Caco-2 (cell line): ENCODE measurements at regions not wholly inside any gene's neighbourhood (a gene's known extent, or its start where the extent isn't known, plus 50 kb on each side); places are given as distances from the start of the nearest gene placed in this dataset.

Experiments used
- BruUV-seq: library from RNA; stranded (reverse); fragments of 400-500 nt; replicated peaks from 2 replicates; lab custom pipeline; 2021; lab: Mats Ljungman, UMichigan
- CTCF ChIA-PET: fragments of 300-600 bp; sonication (Branson Sonifier 250); formaldehyde crosslinking; loops from one replicate; lab custom pipeline; 2022; ENCODE audit warnings: antibody characterized with exemption; lab: Charles Lee
- POLR2A ChIA-PET: fragments of 300-600 bp; sonication (Branson Sonifier 250); formaldehyde crosslinking; loops from one replicate; lab custom pipeline; 2022; ENCODE audit warnings: antibody characterized with exemption; lab: Charles Lee
- DNase-seq, 2 experiments: peaks; one replicate each; pipeline versions ENCODE4 v3.0.0 to v3.0.0-alpha.2; 2020 to 2022
- H3K27me3 ChIP-seq: replicated peaks from 2 replicates; pipeline ENCODE4 v1.6.0; 2011; ENCODE audit warnings: low read length; ENCODE audit not compliant: control insufficient read depth, insufficient read depth
- H3K36me3 ChIP-seq: 2 replicates; pipeline ENCODE4 v1.5.1; 2011; ENCODE audit warnings: low read length; ENCODE audit not compliant: control insufficient read depth, insufficient read depth
- H3K4me1 ChIP-seq: fragments of 250-450 bp; sonication (Bioruptor Pico); 2 replicates; pipeline ENCODE4 v1.5.1; 2020; ENCODE audit warnings: mild to moderate bottlenecking
- H3K4me3 ChIP-seq: 2 replicates; pipeline ENCODE4 v1.5.1; 2011; ENCODE audit warnings: low read depth, mild to moderate bottlenecking, control low read depth, low read length
- H3K9me3 ChIP-seq: fragments of 250-450 bp; sonication (Bioruptor Pico); 2 replicates; pipeline ENCODE4 v1.5.1; 2020; ENCODE audit warnings: mild to moderate bottlenecking, moderate library complexity
- H3K27ac Mint-ChIP-seq: one replicate; pipeline ENCODE4 v1.8.0; 2022; ENCODE audit warnings: mixed read lengths; ENCODE audit not compliant: unreplicated experiment
- H3K27me3 Mint-ChIP-seq: one replicate; pipeline ENCODE4 v1.8.0; 2022; ENCODE audit warnings: mixed read lengths; ENCODE audit not compliant: insufficient read depth, unreplicated experiment
- H3K36me3 Mint-ChIP-seq: one replicate; pipeline ENCODE4 v1.8.0; 2022; ENCODE audit warnings: mild to moderate bottlenecking, mixed read lengths; ENCODE audit not compliant: insufficient read depth, unreplicated experiment
- H3K4me1 Mint-ChIP-seq: one replicate; pipeline ENCODE4 v1.8.0; 2022; ENCODE audit warnings: low read depth, mixed read lengths; ENCODE audit not compliant: unreplicated experiment
- H3K4me3 Mint-ChIP-seq: one replicate; pipeline ENCODE4 v1.8.0; 2022; ENCODE audit warnings: mild to moderate bottlenecking, moderate library complexity, mixed read lengths; ENCODE audit not compliant: unreplicated experiment
- H3K9me3 Mint-ChIP-seq: one replicate; pipeline ENCODE4 v1.8.0; 2022; ENCODE audit warnings: mixed read lengths; ENCODE audit not compliant: unreplicated experiment
- CTCF ChIP-seq, 2 experiments: fragments of 200-600 bp in 1 of 2; IDR thresholded peaks; 1 replicate in 1 of 2; 2 replicates in 1 of 2; pipeline versions ENCODE4 v1.5.1 to v1.8.0; 2011 to 2022; ENCODE audit warnings: antibody characterized with exemption in 1 of 2, control low read depth in 1 of 2, inconsistent platforms in 1 of 2, low read depth in 1 of 2, low read length in 1 of 2, mild to moderate bottlenecking in 1 of 2, moderate library complexity in 1 of 2; ENCODE audit not compliant: insufficient read depth in 1 of 2, severe bottlenecking in 1 of 2, unreplicated experiment in 1 of 2
- intact Hi-C: fragments of 100-400 bp; cut with micrococcal nuclease; formaldehyde crosslinking; loops from one replicate; pipeline ENCODE4 v1.10.0; 2022; ENCODE audit not compliant: unreplicated experiment

- intact Hi-C loops, result no loop called here
- Histone ChIP-seq H3K9me3 (no peaks in the 10 kb centered on the region), H3K27me3 (no peaks in the 10 kb centered on the region), H3K4me3 (no peak overlapping the region), H3K36me3 (no peaks in the 10 kb centered on the region), H3K4me1 (no peaks in the 10 kb centered on the region)
- DNase-seq, result no peak
- TF ChIP-seq CTCF (IDR thresholded peaks at IDR 0.05; ENCODE audit: insufficient read depth in 1 of 2, low read depth in 1 of 2, low read length in 1 of 2, severe bottlenecking in 1 of 2, unreplicated experiment in 1 of 2), result no peak
- no TSS peak for BruUV-seq
- H3K4me1 Mint-ChIP-seq, result no peaks in the 10 kb centered on the region
- no peak overlapping the region for H3K27ac Mint-ChIP-seq
- CTCF ChIA-PET, result no interaction called here
- POLR2A ChIA-PET, result no interaction called here
- no peaks in the 10 kb centered on the region for H3K27me3 Mint-ChIP-seq
- H3K36me3 Mint-ChIP-seq, result no peaks in the 10 kb centered on the region
- H3K4me3 Mint-ChIP-seq, result no peak overlapping the region
- no peaks in the 10 kb centered on the region for H3K9me3 Mint-ChIP-seq
Observed at GRCh38 chr9:80070071-80070742, 498.4 kb downstream of the TLE4 start.

- Histone ChIP-seq H3K27me3 (no peaks in the 10 kb centered on the region), H3K9me3 (no peaks in the 10 kb centered on the region), H3K4me3 (no peak overlapping the region), H3K4me1 (no peaks in the 10 kb centered on the region), H3K36me3 (no peaks in the 10 kb centered on the region)
- DNase-seq, result no peak
- Mint-ChIP-seq H3K4me3 (no peak overlapping the region), H3K27me3 (no peaks in the 10 kb centered on the region), H3K27ac (no peak overlapping the region), H3K36me3 (no peaks in the 10 kb centered on the region), H3K9me3 (no peaks in the 10 kb centered on the region), H3K4me1 (no peaks in the 10 kb centered on the region)
- no peak for TF ChIP-seq CTCF (IDR thresholded peaks at IDR 0.05; ENCODE audit: insufficient read depth in 1 of 2, low read depth in 1 of 2, low read length in 1 of 2, severe bottlenecking in 1 of 2, unreplicated experiment in 1 of 2)
- intact Hi-C loops, result no loop called here
- CTCF ChIA-PET, result no interaction called here
- POLR2A ChIA-PET, result no interaction called here
- no TSS peak for BruUV-seq
Observed at GRCh38 chr9:80066931-80067330, 495.2 kb downstream of the TLE4 start.

- TF ChIP-seq CTCF (IDR thresholded peaks at IDR 0.05; ENCODE audit: insufficient read depth in 1 of 2, low read depth in 1 of 2, low read length in 1 of 2, severe bottlenecking in 1 of 2, unreplicated experiment in 1 of 2), result no peak
- Mint-ChIP-seq H3K4me1 (no peaks in the 10 kb centered on the region), H3K4me3 (no peak overlapping the region), H3K27ac (no peak overlapping the region), H3K27me3 (no peaks in the 10 kb centered on the region), H3K36me3 (no peaks in the 10 kb centered on the region), H3K9me3 (no peaks in the 10 kb centered on the region)
- BruUV-seq, result no TSS peak
- POLR2A ChIA-PET, result no interaction called here
- DNase-seq, result no peak
- intact Hi-C loops, result no loop called here
- H3K4me3 ChIP-seq, result no peak overlapping the region
- CTCF ChIA-PET, result no interaction called here
- no peaks in the 10 kb centered on the region for H3K9me3 ChIP-seq
- H3K4me1 ChIP-seq, result no peaks in the 10 kb centered on the region
- no peaks in the 10 kb centered on the region for H3K27me3 ChIP-seq
- no peaks in the 10 kb centered on the region for H3K36me3 ChIP-seq
Observed at GRCh38 chr9:80062567-80062966, 490.8 kb downstream of the TLE4 start.
